ENCODE measurements at regions not wholly inside any gene's neighbourhood (a gene's known extent, or its start where the extent isn't known, plus 50 kb on each side); places are given as distances from the start of the nearest gene placed in this dataset.

DNA sequence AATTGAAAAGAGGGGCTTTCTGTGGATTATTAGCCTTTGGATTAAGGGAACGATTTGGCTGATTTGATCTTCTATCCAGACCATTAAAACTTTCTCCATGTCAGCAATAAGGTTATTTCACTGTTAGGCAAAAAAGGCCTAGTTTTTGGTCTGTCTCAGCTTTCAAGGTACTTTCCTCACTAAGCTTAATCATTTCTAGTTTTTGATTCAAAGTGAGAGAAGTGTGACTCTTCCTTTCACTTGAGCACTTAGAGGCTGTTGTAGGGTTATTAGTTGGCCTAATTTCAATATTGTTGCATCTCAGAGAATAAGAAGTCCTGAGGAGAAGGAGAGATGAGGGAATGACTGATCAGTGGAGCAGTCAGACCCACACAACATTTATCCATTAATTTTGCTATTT lies 596.0 kb upstream of the TPK1 start:
- TF ChIP-seq, protein P1, sequence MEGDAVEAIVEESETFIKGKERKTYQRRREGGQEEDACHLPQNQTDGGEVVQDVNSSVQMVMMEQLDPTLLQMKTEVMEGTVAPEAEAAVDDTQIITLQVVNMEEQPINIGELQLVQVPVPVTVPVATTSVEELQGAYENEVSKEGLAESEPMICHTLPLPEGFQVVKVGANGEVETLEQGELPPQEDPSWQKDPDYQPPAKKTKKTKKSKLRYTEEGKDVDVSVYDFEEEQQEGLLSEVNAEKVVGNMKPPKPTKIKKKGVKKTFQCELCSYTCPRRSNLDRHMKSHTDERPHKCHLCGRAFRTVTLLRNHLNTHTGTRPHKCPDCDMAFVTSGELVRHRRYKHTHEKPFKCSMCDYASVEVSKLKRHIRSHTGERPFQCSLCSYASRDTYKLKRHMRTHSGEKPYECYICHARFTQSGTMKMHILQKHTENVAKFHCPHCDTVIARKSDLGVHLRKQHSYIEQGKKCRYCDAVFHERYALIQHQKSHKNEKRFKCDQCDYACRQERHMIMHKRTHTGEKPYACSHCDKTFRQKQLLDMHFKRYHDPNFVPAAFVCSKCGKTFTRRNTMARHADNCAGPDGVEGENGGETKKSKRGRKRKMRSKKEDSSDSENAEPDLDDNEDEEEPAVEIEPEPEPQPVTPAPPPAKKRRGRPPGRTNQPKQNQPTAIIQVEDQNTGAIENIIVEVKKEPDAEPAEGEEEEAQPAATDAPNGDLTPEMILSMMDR (IDR thresholded peaks at IDR 0.05) = no peak
- TF ChIP-seq EZH2 (IDR thresholded peaks at IDR 0.05; ENCODE audit: borderline replicate concordance, insufficient read depth, low read depth, low read length, poor library complexity, severe bottlenecking) = no peak
